Osteocyte (in vitro differentiated cells): ENCODE measurements at regions not wholly inside any gene's neighbourhood (a gene's known extent, or its start where the extent isn't known, plus 50 kb on each side); places are given as distances from the start of the nearest gene placed in this dataset.

ENCODE experiments used
- DNase-seq: peaks from one replicate; pipeline ENCODE4 v3.0.0; 2021; ENCODE audit warnings: mixed read lengths; ENCODE audit not compliant: unreplicated experiment; ENCODE audit errors: extremely low spot score
- H3K27ac Mint-ChIP-seq: one replicate; pipeline ENCODE4 v1.8.0; 2021; ENCODE audit warnings: mild to moderate bottlenecking, mixed read lengths; ENCODE audit not compliant: unreplicated experiment
- H3K27me3 Mint-ChIP-seq: one replicate; pipeline ENCODE4 v1.8.0; 2021; ENCODE audit warnings: mixed read lengths; ENCODE audit not compliant: unreplicated experiment
- H3K36me3 Mint-ChIP-seq: one replicate; pipeline ENCODE4 v1.8.0; 2021; ENCODE audit warnings: mixed read lengths; ENCODE audit not compliant: unreplicated experiment
- H3K4me1 Mint-ChIP-seq: one replicate; pipeline ENCODE4 v1.8.0; 2021; ENCODE audit warnings: mixed read lengths; ENCODE audit not compliant: unreplicated experiment
- H3K4me3 Mint-ChIP-seq: one replicate; pipeline ENCODE4 v1.8.0; 2021; ENCODE audit warnings: mild to moderate bottlenecking, moderate library complexity, mixed read lengths; ENCODE audit not compliant: unreplicated experiment
- H3K9me3 Mint-ChIP-seq: one replicate; pipeline ENCODE4 v1.8.0; 2021; ENCODE audit warnings: mixed read lengths; ENCODE audit not compliant: unreplicated experiment
- TF ChIP-seq, protein P1 (sequence below): fragments of 200-600 bp; sonication (generic); IDR thresholded peaks from 2 replicates; pipeline ENCODE4 v1.5.0; 2021; ENCODE audit warnings: antibody characterized with exemption, mild to moderate bottlenecking, moderate library complexity

- Mint-ChIP-seq H3K27ac (peak overlapping the region; percentile 91), H3K4me1 (peaks cover 44% of the 10 kb centered on the region), H3K4me3 (no peak overlapping the region), H3K27me3 (no peaks in the 10 kb centered on the region), H3K9me3 (no peaks in the 10 kb centered on the region), H3K36me3 (no peaks in the 10 kb centered on the region)
- TF ChIP-seq, protein P1, sequence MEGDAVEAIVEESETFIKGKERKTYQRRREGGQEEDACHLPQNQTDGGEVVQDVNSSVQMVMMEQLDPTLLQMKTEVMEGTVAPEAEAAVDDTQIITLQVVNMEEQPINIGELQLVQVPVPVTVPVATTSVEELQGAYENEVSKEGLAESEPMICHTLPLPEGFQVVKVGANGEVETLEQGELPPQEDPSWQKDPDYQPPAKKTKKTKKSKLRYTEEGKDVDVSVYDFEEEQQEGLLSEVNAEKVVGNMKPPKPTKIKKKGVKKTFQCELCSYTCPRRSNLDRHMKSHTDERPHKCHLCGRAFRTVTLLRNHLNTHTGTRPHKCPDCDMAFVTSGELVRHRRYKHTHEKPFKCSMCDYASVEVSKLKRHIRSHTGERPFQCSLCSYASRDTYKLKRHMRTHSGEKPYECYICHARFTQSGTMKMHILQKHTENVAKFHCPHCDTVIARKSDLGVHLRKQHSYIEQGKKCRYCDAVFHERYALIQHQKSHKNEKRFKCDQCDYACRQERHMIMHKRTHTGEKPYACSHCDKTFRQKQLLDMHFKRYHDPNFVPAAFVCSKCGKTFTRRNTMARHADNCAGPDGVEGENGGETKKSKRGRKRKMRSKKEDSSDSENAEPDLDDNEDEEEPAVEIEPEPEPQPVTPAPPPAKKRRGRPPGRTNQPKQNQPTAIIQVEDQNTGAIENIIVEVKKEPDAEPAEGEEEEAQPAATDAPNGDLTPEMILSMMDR: no peak
- no peak for DNase-seq
Measured at GRCh38 chr2:173653432-173653805, 298.7 kb downstream of the CDCA7 start.

GRCh38 chr2:173654161-173654895 lies 299.7 kb downstream of the CDCA7 start:
- no peak for DNase-seq
- no peaks in the 10 kb centered on the region for H3K36me3 Mint-ChIP-seq
- peaks cover 53% of the 10 kb centered on the region for H3K4me1 Mint-ChIP-seq
- no peaks in the 10 kb centered on the region for H3K9me3 Mint-ChIP-seq
- TF ChIP-seq, protein P1: no peak
- H3K27me3 Mint-ChIP-seq: no peaks in the 10 kb centered on the region
- H3K27ac Mint-ChIP-seq: no peak overlapping the region
- H3K4me3 Mint-ChIP-seq: no peak overlapping the region

DNA sequence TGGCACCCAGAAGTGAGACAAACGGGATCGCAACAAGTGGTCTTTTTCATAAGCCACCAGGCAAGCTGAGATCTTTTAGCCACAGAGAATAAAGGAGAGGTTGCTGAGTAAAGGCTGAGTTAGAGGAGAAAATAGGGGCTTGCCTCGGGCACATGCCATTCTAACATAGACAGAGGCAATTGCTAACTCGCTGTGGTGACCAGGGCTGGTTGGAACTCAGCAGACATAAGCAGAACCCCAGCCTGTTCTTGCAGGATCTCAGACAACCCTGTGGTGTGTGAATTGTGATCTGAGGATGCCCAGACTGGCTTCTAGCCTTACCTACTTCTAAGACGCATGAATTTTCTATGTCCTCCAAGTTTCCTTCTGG lies 300.2 kb downstream of the CDCA7 start:
- Mint-ChIP-seq H3K36me3 (no peaks in the 10 kb centered on the region), H3K4me1 (peaks cover 51% of the 10 kb centered on the region), H3K9me3 (no peaks in the 10 kb centered on the region), H3K27me3 (no peaks in the 10 kb centered on the region), H3K27ac (no peak overlapping the region), H3K4me3 (no peak overlapping the region)
- TF ChIP-seq, protein P1: no peak
- DNase-seq: no peak

GRCh38 chr2:173656086-173656485 lies 301.4 kb downstream of the CDCA7 start:
- Mint-ChIP-seq H3K27ac (no peak overlapping the region), H3K4me1 (peaks cover 50% of the 10 kb centered on the region), H3K4me3 (no peak overlapping the region), H3K9me3 (no peaks in the 10 kb centered on the region), H3K36me3 (peaks cover 2% of the 10 kb centered on the region), H3K27me3 (no peaks in the 10 kb centered on the region)
- TF ChIP-seq, protein P1: no peak
- DNase-seq: no peak

DNA sequence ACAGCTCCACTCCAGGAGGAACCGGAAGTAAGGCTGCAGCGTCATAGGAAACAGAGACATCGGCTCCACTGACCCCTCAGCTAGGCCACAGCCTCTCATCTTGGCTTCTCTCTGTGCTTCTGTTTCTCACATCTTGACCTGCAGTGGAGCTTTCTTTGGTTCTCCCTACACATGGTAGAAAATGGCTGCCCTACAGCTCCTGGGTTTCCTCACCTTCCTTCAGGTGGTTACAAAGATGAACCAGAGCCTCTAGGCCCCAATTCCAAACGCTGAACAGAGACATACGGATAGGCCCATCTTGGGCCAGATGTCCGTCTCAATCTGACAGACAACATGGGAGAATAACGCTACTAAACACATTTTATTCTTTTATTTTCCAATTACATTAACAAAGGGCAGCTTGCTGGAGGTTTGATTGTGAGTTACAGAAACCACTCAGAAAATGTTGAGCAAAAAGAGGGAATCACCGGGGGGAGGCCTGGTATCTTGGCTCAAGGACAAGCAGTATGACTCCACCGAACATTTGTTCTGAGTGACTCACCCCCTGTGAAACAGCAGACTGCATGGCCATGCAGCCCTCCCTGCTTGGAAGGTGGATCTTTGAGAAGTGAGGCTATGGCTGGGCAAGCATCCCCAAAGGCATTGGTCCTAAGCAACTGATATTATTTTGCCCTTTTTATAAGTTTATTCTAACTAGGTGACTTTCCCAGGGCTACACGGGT lies 303.5 kb downstream of the CDCA7 start:
- Mint-ChIP-seq H3K36me3 (peaks cover 2% of the 10 kb centered on the region), H3K4me3 (no peak overlapping the region), H3K4me1 (peaks cover 40% of the 10 kb centered on the region), H3K9me3 (no peaks in the 10 kb centered on the region), H3K27me3 (no peaks in the 10 kb centered on the region), H3K27ac (peak overlapping the region; percentile 72)
- TF ChIP-seq, protein P1: no peak
- DNase-seq: no peak
